ENCODE measurements at regions not wholly inside any gene's neighbourhood (a gene's known extent, or its start where the extent isn't known, plus 50 kb on each side); places are given as distances from the start of the nearest gene placed in this dataset.

- no peak for DNase-seq
Measured at GRCh38 chr13:47433461-47434005, 536.7 kb upstream of the HTR2A start.

GRCh38 chr13:47426126-47426849 is 529.4 kb upstream of the HTR2A start:
- no peak for DNase-seq

- no peak for DNase-seq
Measured at GRCh38 chr13:47421525-47421924, 524.7 kb upstream of the HTR2A start.

- DNase-seq = no peak
Measured at GRCh38 chr13:47420568-47420967, 523.7 kb upstream of the HTR2A start.

- DNase-seq = no peak
Measured at GRCh38 chr13:47420020-47420419, 523.2 kb upstream of the HTR2A start.

GRCh38 chr13:47418206-47418920 is 521.5 kb upstream of the HTR2A start:
- no peak for DNase-seq

- no peak for DNase-seq
Measured at GRCh38 chr13:47417485-47417884, 520.6 kb upstream of the HTR2A start.

- no peak for DNase-seq
Measured at GRCh38 chr13:47415048-47415447, 518.2 kb upstream of the HTR2A start.

GRCh38 chr13:47413526-47413925 is 516.7 kb upstream of the HTR2A start:
- no peak for DNase-seq

GRCh38 chr13:47413112-47413511 is 516.3 kb upstream of the HTR2A start:
- no peak for DNase-seq

GRCh38 chr13:47409778-47410177 is 512.9 kb upstream of the HTR2A start:
- DNase-seq = no peak

GRCh38 chr13:47408546-47409319 is 511.9 kb upstream of the HTR2A start:
- no peak for DNase-seq

GRCh38 chr13:47407808-47408207 is 511.0 kb upstream of the HTR2A start:
- no peak for DNase-seq

- no peak for DNase-seq
Measured at GRCh38 chr13:47399599-47399998, 502.7 kb upstream of the HTR2A start.

GRCh38 chr13:47397739-47398138 is 500.9 kb upstream of the HTR2A start:
- no peak for DNase-seq

GRCh38 chr13:47396915-47397314 is 500.1 kb upstream of the HTR2A start:
- DNase-seq = no peak

- no peak for DNase-seq
Measured at GRCh38 chr13:47374741-47375140, 477.9 kb upstream of the HTR2A start.

GRCh38 chr13:47372751-47373150 is 475.9 kb upstream of the HTR2A start:
- no peak for DNase-seq

- no peak for DNase-seq
Measured at GRCh38 chr13:47351798-47352197, 454.9 kb upstream of the HTR2A start.

GRCh38 chr13:47350334-47351124 is 453.7 kb upstream of the HTR2A start:
- no peak for DNase-seq

- no peak for DNase-seq
Measured at GRCh38 chr13:47349211-47349610, 452.4 kb upstream of the HTR2A start.

All from renal pelvis (tissue), 1 donor.